PC-9 (cell line): ENCODE measurements at regions not wholly inside any gene's neighbourhood (a gene's known extent, or its start where the extent isn't known, plus 50 kb on each side); places are given as distances from the start of the nearest gene placed in this dataset.

Experiments used
- CTCF ChIP-seq: fragments of 200-600 bp; sonication (generic); conservative IDR thresholded peaks from 2 replicates; pipeline ENCODE4 v1.6.1; 2017; ENCODE audit warnings: mixed run types, antibody characterized with exemption, mild to moderate bottlenecking, moderate library complexity
- EZH2 ChIP-seq: fragments of 200-600 bp; sonication (generic); IDR thresholded peaks from 2 replicates; pipeline ENCODE4 v1.8.0; 2017; ENCODE audit warnings: antibody characterized with exemption, low read depth

- TF ChIP-seq CTCF (no peak), EZH2 (no peak)
Measured at GRCh38 chr17:33976831-33977230, 278.3 kb upstream of the CCL2 start.
